HG03159 (cell line): ENCODE measurements at regions not wholly inside any gene's neighbourhood (a gene's known extent, or its start where the extent isn't known, plus 50 kb on each side); places are given as distances from the start of the nearest gene placed in this dataset.
"Not testable (repeated sequence)": the region's sequence is repeated elsewhere in the genome, so short reads cannot be mapped to it uniquely, and the experiment has no call there.

Experiments used
- ATAC-seq: cut with Tn5 transposase; IDR thresholded peaks from one replicate; pipeline ENCODE4 v1.9.1; 2021; ENCODE audit warnings: mild to moderate bottlenecking, moderate library complexity; ENCODE audit not compliant: unreplicated experiment

DNA sequence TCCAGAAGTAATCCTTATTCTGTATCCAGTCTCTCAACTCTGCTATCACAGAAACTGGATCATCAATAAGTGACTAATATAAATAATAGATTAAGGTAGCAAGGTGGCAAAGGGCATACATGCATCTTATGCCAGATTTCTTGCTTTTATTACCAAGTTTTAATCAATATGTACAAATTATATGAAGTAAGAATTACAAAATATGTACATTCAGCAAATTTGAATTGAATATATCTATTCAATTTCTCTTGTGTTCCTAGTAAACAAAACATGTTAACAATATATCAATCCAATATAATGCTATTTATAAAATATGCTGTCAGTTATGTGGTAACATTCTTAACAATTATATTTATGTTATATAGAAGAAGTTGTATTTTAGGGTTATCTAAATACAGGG is 488.7 kb upstream of the COX7C start:
- ATAC-seq, result no peak

DNA sequence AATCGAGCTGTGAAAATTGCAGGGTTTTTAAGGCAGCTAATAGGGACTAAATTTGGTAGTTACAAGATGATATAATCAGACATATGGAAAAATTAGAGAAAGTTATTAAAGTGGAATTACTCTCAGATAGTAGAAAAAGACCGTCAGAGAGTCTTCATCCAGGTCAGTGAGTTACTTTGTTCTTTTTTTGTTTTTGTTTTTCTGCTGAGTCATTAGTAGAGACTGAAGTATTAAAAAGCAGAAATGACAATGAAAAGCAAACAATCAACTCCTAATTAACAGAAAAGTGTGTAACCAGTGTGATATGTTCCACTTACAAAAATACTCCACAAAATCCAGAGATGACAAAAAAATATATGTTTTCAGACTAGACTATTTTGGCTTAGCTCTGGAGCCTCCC is 480.4 kb upstream of the COX7C start:
- ATAC-seq, result no peak

DNA sequence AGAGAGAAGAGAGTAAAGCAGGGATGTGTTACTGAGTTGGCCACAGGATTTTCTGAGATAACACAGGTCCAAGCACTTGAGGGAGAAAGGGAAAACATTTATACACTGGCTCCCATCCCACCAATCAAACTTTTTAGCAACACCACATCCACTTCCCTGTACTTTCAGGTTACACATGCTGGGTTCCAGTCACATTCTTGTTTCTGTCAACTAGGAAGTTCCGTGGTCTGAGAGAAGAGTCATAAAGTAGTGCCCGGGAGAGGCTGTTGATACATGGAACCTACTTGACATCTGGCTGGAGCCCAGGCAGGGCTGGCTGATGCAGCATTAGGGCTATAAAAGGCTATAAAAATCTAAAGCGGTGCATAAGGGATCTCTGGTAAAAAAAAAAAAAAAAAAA is 473.9 kb upstream of the COX7C start:
- no peak for ATAC-seq

DNA sequence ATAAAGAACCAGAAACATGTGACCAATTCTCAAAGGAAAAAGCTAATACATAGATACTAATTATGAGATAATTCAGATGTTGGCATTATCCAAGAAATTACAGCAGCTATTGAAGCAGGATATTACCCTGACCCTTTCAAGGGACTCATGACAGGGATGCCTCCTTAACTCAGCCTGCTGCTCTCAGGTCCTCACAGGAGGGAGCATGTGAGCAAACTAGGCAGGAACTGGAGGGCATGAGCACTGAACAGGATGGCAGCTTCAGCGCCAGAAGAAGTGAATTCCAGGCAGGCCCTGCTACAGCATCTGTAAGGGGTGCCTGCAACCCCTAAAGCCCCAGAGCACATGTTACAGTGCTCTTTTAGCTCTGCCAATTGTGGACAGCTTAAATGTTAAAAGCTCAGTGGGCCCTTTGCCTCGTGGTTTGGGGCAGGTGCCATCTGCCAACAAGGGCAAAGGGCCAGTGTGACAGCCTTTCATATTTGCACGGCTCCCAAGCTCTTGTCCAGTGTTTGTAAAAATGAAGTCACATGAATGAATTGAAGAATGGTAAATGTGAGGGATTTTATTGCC is 464.7 kb upstream of the COX7C start:
- no peak for ATAC-seq

DNA sequence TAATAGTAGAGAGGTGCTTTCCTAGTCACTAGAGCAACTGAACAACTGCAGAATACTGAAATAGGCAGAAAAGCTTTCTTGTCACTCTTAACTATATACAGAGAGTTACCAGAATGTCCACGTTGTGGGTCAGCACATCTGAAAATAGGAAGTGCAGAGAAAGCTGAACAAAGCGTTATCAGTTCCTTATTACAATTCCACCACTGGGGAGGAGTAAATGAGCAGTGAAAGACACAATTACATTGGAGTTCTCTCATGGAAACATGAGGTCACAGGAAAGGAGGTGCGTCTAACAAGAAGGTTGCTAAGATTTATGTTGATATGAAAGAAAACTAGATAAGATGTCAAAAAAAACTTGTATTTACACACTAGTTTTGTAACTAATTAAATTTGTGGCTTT is 461.9 kb upstream of the COX7C start:
- ATAC-seq, result no peak

DNA sequence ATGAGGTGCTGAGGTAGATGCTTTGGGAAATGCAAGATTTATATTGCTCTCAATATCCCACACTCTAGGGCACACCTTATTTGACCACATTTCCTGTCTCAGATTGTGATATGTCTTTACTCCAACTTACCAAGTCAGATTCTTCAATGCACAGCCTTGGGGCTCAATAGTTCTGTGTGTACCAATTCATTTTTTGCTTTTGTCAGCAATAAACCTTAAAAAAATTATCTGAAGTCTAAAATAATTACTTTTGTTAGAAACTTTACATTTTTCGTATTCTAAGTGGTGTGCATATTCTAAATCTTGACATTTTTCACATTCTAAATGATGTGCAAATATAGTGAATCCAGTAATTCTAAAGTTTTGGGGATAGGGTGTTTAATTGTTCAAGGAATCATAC is 447.5 kb upstream of the COX7C start:
- no peak for ATAC-seq

DNA sequence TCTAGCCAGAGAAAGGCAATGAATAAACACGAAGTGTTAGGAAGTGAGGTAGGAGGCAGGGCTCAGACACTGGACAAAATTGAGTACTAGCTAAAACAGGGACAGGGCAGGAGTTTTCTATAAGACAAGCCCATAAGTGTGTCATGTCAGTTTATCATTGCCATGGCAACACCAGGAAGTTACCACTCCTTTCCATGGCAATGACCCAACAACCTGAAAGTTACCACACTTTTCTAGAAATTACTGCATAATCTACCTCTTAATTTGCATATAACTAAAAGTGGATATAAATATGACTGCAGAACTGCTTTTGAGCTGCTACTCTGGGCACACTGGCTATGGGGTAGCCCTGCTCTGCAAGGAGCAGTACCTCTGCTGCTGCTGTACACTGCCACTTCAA is 442.5 kb upstream of the COX7C start:
- peak; percentile 88 for ATAC-seq

DNA sequence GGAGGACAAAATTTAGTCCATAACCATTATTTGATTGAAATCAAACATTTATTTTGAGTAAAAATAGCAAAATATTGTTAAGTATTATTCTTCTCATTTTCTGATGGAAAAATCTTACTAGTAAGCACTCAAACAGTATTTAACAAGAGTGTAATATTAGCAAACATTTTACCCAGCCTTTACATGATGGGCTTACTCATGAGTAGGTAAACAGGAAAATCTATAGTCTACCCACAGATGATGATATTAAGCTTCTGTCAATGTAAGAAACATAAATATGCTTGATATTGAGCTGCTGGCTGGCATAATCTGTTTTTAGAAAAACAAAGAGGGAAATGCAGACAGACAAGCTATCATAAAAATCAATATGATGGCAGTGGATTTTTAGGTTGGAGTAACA is 418.5 kb upstream of the COX7C start:
- ATAC-seq, result no peak

DNA sequence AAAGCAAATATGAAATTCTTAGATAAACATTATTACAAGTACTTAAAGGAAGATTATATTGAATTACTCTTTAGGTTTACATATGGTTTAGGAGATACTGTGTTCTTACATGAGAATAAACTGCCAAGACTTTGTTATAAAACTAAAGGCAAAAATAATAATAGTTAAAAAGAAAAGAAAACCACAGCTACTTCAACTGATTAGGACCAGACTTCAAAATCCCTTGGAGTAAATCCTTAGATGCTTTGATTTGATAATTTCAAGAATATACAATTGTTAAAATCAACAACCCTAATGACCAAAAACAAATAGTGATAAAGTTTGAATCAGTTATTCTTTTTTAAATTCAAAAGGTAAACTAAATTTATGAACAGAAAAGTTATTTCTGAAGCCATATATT is 389.6 kb upstream of the COX7C start:
- ATAC-seq, result no peak

DNA sequence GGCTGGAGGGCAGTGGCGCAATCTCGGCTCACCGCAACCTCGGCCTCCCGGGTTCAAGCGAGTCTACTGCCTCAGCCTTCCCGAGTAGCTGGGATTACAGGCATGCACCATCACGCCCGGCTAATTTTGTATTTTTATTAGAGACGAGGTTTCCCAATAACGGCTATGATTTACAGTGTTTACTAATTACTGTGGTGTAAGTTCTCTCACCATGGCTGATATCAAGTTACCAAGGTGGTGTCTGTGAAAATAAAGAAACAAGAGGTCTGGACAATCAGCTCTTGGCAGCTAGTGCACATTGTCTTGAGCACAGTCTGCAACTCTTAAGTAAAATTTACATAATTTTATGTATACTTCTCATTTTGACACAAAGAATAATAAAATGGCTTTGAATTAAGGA is 385.5 kb upstream of the COX7C start:
- no peak for ATAC-seq

DNA sequence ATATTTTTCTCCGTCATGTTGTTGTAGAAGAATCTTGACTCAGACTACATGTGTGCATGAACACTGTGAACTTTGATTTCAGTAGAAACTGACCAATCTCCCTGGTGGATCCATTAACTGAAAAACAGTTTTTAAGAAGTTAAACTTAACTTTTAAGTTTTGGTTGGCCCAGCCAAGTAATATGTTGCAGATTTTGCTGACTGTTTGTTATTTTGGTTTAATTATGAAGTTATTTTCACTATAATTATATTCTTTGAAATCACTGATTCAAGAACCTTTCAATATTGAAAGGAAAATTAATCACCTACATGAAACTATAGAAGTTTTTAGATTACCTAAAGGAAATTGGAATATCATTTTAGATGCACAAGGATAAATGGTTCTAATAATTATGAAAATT is 373.6 kb upstream of the COX7C start:
- ATAC-seq, result no peak

DNA sequence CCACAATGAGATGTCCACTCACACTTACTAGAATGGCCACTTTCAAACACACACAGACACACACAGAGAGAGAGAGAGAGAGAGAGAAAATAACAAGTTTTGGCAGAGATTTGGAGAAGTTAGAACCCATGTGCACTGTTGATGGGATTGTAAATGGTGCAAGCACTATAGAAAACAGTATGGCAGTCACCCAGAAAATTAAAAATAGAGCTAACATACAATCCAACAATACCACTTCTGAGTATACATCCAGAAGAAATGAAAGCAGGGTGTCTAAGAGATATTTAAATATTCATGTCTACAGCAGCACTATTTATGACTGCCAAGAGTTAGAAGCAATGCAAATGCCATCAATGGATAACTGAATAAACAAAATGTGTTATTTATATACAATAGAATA is 359.9 kb upstream of the COX7C start:
- no peak for ATAC-seq

DNA sequence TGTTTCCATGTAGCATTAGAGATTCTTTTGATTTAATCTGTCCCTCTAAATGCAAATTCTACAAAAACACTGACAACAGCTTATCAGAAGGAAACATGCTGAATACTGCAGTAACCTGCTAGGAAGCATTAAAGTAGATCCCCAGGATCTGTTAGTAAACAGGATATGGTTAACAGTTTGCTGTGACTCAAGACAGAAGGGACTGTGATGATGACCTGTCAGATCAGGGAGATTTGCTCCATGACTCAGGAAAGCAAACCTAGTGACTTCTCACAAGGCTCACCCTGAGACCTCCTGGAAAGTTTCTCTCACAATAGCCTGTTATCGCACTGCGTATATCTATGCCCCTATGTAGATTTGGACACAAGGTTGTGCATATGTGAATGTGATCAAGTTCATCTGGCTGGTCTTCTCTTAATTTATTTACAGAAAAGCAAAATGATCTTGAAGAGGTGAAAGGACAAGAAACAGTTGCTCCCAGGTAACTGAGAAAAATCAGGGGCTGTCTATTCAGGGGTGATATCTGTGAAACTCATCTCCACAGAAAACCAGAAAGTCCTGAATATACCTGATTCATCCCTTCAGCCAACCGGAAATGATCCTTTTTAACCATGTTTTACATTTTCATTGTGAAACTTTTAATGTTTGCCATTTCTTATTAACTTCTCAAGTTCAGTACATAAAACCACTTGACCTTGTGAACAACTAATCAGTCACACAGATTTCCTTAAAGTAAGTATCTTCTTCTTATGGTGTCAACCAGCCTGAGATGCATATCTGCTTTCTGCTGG is 333.1 kb upstream of the COX7C start:
- ATAC-seq, result not testable (repeated sequence)

DNA sequence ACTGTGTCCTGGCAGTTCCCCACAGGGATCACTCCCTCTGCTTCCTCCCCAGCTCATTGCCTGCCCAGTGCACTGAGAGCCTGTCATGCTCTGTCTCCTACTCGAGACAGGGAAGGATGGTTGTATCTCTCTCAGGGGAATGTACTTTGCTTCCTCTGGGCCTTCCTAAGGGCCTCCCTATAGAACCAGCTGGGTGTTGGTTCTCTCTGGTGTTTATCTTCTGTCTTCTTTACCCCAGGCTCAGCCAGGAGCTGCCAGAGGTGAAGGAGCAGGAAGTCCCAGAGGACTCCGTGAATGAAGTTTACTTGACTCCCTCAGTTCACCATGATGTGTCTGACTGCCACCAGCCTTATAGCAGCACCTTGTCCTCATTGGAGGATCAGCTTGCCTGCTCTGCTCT is 330.3 kb upstream of the COX7C start:
- not testable (repeated sequence) for ATAC-seq

DNA sequence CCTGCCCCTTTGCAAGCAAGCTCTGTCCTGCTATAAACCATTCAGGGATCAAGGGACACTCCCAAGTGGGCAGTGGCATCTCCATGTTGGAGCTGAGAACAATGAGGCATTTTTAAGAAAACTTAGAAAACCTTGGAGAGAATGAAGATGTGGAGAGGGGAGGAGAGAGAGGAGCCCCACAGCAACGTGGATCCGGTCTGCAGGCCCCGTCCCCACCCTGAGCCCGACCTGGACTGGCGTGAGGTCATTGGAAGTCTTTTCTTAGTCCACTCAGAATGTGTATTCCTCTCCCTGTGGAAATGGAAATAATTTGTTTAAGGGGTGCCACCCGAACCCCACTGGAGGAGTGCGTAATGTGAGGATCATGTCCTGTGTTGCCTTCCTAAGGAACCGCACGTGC is 328.0 kb upstream of the COX7C start:
- not testable (repeated sequence) for ATAC-seq

DNA sequence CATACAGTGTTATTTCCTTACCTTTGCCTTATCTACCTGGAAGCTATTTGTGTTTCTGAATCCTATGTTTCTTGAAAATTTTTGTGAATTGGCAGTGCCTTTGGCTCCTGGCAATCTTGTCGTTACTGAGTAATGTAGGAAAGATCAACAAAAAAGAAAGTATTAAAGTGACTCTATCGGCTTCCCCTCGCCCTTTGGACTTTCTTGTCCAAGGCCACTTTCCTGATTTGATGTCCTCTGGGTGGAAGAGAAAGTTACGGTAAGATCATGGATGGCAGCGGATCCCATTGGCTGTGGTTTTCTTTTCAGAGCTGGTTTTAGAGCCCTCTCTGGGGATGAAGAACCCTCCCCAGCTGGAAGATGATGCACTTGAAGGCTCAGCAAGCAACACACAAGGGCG is 324.9 kb upstream of the COX7C start:
- ATAC-seq, result not testable (repeated sequence)

DNA sequence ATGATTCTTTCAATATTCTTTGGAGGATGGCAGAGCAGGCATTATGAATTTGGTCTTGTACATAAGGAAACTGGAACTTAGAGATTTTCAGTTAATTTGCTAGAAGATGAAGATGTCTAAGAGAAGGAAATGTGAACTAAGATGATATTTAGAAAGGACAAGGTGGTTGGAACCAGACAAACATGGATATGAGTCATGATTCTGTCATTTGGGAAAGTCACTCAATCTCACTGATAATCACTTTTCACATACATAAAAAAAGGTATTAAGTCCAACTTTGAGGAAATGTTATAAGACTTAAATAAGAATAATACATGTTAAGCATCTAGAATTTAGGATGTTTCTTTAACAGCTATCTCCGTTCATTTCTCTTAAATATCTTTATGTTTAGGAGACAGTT is 315.1 kb upstream of the COX7C start:
- ATAC-seq, result not testable (repeated sequence)

DNA sequence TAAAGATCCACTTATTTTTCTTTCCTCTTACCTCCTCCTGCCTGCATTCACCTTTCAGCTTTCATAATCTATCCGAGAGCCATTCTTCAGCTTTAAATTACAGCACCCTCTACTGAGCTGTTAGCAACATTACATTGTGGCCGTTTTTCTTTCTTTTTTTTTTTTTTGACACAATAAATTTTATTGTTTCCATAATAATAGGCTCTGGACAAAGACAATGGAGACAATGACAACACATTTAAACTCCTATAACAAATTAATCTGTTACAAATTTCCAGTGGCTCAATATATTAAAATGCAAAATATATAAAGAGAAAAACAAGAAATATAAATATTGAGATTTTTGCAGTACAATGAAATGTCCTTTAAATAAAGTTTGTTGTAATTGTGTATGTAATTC is 312.7 kb upstream of the COX7C start:
- peak; percentile 85 for ATAC-seq

DNA sequence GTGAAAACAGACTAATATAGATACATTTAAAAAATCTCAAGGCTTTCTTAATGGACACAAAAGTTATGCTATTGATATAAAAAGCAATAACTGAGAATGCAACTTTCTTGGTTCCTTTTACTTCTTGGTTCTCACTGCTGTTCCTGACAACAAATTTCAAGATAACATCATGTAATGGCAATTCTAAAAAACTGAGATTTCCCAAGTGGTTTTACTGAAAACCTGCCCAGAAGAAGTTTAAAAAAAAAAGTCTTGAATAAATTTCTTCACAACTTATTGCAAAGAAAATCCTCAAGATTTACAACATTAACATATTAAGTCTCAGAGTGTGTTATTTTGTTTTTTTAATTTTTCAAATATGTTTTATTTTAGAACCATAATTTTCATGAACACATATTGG is 302.8 kb upstream of the COX7C start:
- ATAC-seq, result no peak

DNA sequence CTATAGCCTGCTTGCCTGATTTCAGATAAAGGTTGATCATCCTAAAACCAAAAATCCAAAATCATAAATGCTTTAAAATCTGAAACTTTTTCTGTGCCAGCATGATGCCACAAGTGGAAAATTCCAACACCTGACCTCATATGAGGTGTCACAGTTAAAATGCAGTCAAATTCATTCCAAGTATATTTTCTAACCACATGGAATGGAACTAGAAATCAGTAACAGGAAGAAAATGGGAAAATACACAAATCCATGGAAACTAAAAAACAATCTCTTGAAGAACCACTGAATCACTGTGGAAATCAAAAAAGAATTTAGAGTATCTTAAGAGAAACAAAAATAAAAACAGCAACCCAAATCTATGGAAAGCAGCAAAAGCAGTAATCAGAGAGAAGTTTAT is 297.5 kb upstream of the COX7C start:
- ATAC-seq, result no peak

DNA sequence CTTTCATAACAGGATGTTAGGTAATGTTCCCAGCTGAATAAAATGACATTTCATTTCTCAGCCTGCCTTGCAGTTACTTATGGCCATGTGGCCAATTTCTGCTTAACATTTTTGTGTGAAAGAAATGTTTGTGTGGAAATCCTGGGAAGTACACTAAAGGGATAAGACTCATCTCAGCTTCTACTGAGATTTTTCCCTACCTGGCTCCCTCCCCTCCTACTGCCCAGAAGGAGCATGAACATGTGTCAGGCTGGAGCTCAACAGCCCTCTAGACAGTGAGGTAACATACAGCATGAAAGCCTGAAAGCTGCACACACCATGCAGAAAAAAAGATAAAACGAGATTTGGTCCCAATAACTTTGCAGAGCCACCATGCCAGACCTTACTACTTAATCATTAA is 288.4 kb upstream of the COX7C start:
- no peak for ATAC-seq

DNA sequence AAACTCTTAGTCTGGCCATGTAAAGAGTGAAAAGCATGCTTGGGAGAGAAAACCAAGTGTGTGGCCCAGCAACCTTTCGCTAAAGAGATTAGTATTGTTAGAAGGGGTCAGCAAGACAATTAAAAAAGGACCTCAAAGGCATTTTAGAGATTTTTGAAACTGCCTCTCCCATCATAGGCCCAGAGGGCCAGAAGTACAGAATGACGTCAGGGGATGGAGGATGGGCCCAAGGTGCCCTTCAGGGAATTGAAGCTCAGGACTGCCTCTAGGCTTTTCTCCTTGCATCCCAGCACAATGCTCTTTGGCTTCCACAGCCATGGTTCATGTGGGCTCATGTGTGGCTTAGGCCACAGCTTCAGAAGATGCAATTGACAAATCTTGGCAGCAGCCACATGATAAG is 287.0 kb upstream of the COX7C start:
- no peak for ATAC-seq

DNA sequence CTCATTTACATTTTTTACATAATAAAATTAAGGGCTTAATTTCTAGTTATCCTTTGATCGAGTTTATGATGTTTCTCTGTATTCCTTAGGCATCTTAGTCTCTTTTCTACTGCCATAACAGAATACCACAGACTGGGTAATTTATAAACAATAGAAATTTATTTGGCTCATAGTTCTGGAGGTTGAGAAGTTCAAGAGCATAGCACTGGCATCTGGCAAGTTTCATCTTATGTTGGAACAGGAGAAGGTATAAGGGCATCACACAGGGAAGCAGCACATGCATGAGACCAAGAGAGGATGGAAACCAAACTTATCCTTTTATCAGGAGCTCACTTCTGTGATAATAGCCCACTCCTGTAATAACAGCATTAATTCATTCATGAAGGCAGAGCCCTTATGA is 284.9 kb upstream of the COX7C start:
- no peak for ATAC-seq
